NCI-H187 (cell line): ENCODE measurements at regions not wholly inside any gene's neighbourhood (a gene's known extent, or its start where the extent isn't known, plus 50 kb on each side); places are given as distances from the start of the nearest gene placed in this dataset.

ENCODE experiments used
- DNase-seq, 2 experiments: peaks; one replicate each; lab custom pipeline; 2025; lab: John Stamatoyannopoulos, UW

DNA sequence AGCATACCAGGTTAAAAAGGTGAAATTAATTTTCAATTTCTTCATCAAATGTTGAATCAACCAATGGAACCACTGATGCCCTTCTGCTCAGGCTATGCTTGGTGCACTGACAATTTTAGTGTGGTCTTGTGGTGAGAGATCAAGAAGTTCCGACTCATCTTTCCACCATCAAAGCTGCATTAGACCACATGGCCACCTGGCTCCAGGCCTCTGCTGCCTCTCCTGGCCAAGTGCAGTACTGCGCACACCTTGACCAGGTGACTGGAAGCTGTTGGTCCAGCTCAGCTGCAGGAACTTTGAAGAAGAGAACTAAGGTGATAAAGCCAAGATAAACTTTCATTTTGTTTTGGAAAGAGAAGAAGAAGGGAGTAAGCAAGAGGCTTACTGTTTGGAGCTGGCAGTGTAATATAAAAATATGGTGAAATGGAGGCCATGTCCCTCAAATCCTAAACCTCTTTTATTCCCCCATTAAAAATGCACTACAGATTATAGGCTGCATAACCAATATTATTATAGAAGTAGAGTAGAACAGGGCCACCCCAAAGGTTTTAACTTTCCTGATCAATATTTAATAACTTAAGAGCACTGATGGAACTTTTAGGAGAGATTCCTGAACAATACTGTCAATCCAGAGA lies 315.5 kb upstream of the C9orf72 start:
- DNase-seq: peak in 1 of 2 experiments; percentile 4

DNA sequence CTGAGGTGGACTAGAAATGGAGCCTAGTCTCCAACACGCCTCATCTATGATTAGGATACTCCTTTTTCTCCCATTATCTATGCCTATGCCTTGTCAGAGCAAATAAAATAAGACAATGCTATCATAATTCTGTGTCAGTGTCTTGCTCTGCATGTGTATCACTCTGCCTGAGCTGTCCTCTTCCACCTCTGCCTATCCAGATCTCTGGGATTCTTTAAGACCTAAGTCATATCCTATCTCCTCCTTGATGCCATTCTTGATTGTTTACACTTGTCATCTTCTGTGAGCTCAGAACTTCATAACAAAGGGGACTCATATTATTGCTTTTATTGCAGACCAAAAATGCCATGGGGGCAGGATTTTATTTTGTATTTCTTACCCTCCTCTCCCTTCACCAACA lies 351.2 kb upstream of the C9orf72 start:
- DNase-seq: no peak

DNA sequence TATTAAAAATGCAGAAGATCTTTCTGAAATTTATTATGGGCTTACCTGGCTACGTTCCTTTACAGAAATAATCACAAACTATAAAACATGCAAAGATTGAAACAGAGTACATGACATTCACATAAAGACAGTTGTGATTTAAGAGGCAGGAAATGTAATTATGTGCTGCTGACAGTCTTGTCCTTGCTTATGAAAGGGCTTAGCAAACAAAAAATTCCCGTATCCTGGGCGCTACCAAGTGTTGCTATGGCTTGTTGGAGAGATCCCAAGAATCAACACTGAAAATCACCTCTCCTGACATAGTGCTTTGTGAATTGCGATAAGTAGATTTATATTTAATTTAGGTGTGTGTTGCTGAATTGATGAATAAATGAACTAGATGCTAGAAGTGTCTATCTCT lies 352.5 kb upstream of the C9orf72 start:
- DNase-seq: no peak

DNA sequence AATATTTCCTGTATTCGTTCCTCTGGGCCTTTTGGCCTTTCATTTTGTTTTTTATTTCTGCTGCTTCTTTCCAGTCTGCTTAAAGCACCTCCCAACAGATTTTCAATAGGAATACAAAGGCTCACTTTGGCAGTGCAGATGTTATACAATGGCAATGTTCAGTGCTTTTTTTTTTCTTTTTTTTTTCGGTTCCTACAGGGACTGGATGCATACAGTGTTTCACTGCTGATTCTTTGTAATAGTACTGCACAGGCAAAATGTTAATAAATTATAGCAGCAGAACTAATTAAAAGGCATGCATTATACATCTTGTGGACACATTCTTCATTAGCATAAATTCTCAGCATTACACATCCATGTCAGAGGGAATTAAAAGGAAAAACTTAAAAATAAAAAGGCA lies 356.6 kb upstream of the C9orf72 start:
- DNase-seq: no peak

DNA sequence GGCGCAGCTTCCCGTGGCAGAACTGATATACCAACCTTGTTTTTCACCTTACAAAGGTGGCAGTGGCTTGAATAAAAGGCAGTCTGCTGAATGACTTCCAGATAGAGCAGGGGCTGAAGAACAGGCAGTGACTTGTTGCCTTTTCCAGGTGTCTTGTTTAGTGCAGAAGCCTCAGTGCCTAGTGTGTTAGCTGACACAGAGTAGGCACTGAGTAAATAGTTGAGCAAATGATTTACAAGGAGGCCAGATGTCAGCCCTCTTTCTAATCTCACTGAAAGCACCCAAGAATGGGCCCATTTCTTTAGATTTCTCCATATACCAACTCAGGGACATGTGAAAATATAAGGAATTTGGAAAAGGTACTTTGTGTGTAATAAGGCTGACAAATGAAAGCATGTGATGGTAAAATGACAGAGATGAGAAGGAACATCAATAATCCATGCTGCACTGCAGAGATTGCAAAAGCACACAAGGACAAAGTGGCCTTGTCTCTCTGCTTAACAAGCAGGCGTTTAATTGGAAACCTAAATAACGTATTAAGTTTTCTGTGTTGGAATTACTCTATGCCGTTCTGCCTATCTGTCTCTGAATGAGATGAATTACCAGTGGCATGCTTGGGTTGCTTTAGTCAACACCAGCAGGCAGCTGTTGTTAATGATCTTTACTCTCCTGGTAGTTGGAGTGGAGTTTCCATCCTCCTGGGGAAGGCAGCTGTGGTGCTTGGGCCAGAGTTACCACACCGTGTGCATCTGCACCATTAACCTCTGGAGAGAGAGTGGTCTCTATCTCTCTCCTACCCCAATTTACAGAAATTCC lies 360.1 kb upstream of the C9orf72 start:
- peak; percentile 48 to 80 for DNase-seq

DNA sequence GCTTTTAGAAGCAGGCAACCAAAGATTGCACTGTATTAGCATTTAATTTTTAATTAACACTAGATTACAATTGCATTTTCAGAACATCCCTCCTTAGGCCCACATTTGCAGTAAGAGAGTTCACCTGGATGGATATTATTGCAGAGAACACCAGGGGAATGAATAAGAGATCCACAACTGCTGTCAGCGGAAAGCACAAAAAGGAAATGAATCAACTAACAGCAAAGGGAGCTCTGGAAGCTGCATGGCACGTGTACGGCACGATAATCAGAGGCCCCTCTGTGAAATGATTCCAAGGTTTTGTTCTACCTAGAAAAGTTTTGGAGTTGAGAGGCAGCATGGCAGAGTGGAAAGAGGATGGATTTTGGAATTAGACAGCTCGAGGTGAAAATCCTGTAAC lies 361.2 kb upstream of the C9orf72 start:
- DNase-seq: no peak

DNA sequence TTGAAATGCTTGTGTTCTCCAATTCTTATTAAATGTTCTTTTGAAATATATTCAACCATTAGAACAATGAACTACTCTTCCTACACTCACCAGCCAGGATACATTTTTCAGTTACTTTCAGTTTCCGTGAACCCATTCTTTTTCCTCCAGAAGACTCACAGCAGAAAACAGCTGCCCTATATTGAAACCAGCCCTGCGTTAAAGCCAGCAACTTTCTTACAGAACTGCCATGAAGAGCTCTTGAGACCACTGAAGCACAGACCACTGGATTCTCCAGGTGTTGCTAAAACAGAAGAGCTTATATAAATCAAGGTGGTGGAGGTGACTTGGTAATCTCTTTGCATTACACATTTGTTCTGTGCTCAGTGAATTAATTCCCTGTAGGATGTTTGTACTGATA lies 365.9 kb upstream of the C9orf72 start:
- peak in 1 of 2 experiments; percentile 33 for DNase-seq

DNA sequence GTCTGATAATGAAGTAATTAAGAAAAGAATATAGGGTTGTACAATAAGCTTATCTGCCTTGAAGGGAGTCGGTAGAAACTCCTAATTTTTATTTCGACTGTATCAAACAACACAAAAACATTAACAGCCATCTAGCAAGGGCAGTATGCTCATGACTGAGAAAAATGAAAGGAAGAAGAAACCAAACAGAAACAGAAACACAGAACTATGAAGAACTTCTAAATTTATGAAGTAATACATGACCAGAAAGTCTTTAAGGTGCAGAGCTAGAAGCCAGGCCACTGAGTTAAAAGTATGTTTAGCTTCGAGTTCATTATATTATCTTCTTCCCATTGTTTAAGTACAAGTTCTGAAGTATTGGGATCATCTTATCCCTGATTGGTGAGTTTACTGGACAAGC lies 367.3 kb upstream of the C9orf72 start:
- DNase-seq: no peak

DNA sequence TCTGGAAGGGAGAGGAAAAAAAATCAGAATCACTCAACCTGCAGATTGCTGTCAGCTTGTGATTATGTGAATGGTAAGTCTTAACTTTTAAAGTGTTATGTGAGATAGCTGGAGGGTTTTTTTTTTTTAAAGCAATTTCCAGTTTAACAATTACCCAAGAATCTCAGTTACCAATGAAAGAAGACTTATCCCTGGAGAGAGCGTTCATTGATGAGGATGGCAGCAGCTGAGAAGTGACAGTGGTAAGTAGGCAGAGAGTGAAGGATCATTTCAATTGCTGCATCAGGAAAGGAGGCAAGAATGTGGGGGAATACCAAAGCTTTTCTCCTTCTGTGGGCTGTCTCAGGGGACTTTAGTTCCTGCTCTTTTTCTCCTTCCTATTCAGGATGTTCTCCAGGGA lies 370.2 kb upstream of the C9orf72 start:
- no peak for DNase-seq

DNA sequence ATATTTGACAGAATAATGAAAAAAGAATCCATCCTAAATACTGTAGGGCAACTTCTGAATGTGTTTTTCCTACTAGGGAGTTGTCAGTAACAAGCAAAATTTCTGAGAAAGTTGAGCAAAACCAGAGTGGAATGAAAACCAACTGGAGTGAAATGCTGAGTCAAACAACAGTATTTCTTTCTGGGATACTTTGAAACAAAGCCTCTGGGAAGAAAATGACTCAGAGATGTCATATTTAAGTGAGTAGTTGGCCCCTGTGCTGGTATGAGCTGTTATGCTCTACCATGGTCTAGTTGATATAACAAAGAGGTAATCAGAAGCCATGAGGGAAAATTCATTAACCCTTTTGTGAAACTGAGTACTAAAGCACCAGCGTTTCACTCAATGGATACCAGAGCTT lies 372.1 kb upstream of the C9orf72 start:
- DNase-seq: no peak

DNA sequence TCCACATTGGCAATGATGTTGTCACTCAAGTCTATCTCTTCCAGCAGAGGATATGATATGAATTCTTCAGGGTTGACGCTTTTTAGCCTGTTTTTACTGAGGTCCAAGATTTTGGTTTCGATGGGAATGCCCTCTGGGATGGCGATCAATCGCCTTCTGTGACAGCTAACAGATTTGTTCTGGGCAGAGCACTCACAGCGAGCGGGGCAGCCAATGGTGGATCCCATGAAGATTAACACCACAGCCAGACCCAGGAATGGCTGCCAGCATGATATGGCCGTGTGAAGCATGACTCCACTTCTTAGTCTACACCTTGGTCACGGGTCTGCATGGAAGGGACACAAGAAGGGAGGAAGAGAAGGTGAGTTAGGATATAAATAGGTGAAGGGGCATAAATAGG lies 377.1 kb upstream of the C9orf72 start:
- no peak for DNase-seq

DNA sequence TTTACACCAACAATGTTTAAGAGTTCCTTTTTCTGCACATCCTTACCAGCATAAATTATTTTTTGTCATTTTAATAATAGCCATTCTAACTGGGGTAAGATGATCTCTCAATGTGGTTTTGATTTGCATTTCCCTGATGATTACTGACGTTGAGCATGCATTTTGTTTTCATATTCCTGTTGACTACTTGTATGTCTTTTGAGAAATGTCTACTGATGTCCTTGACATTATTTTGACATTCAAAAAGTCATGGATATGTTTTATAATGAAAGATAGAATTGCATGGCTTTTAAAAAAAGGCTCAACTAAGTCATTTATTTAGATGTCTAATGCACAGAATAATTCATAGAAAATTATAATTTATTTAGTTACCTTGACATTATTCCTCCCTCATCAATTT lies 381.6 kb upstream of the C9orf72 start:
- no peak for DNase-seq

DNA sequence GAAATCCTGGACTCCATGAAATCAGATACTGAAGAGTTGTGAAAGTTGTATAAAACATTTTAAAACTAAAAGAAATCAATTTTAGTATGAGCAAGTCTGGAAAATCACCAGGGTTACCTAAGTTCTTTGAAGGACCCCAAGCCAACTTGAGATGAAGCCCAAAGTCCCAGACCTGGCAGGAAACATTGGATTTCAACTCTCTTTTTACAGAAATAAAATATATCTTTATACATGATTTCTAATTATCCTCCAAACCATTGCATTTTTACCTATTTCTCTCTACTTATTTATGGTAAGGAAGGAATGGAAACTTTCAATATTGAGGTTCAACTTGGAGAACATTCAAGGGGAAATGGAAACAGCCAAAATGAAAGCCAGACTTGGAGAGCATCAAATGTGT lies 390.6 kb upstream of the C9orf72 start:
- DNase-seq: no peak

DNA sequence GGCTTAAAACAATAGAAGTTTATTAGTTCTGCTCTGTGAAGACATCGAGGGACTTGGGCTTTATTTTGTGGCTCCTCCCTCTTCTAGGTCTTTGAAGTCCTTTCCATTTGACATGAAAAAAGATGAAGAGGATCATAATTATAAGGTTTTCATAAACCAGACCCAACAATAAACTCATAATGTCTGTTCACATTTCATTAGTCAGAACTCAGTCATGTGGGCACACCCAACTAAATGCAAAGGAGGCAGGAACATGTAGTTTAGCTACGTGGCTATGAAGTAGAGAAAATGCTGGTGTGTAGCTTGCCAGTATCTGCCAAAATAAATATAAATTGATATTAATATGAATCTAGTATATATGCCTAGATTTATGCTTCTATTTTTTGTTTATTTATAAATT lies 393.9 kb upstream of the C9orf72 start:
- no peak for DNase-seq

DNA sequence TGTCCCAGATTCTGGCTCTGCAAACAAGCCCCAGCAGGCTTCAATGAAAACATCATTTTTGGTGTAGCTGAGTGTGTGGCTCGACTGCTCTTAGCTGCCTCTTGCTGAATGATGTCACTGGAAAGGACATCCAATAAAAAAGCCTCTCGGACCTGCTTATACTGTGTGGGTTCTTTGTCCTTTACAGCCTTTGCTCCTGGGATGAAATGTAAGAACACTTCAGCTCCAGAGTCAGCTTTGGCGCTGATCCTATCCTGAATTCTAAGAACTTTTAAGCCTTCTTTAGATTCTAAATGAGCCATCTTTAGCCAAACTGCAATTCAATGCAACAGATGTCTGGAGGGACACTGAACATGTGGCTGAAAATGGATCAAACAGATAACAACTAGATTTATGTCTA lies 404.6 kb upstream of the C9orf72 start:
- no peak for DNase-seq

DNA sequence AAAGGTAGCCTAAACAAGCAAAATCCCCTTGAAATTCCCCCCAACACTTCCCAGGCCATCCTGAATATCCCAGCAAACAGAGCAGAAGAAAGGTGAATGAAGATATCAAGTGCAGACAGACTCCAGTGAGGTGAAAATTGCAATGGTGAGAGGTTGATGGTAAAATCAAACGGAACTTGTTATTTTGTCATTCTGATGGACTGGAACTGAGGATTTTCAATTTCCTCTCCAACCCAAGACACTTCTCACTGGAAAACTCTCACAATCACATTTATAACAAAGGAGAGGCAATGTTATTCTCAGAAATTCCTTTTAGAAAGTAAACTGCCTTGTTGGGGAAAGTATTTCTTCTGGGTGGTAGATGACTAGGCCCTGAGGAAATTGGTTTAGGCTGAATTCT lies 412.4 kb upstream of the C9orf72 start:
- DNase-seq: no peak

DNA sequence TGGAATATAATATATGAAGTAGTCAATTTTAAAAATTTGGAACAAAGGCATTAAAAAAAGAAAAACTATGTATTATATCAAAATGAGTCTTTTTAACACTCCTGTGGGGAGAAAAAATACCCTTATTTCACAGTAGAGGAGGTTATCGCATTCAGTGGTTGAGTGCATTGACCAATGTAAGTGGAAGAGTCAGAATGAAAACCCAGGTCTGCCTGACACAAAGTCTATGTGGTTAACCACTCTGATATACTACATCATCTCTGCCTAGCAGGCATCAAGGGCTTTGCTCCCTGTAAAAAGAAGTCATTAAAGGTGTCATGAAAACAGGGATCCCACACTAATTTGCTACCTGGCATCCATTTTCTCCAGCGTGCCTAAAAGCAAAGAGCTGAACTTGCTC lies 417.2 kb upstream of the C9orf72 start:
- DNase-seq: no peak

DNA sequence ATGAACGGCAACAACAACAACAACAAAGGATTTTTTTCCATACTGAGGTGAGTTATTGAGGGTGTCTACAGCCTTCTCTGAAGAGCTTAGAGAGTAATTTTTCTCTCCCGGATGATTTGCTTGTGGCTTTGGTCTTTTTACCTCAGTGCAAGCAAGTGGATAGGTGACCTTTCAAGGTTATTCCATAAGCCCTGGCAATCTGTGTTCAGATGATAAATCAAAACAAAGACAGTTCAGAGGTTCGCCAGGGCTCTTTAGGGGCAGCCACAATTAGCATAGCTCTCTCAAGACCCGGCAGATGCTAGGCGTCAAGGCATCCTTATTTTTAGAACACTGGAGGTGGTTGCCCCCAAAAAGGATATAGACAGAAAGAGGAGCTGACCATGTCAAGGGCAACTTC lies 417.9 kb upstream of the C9orf72 start:
- no peak for DNase-seq

DNA sequence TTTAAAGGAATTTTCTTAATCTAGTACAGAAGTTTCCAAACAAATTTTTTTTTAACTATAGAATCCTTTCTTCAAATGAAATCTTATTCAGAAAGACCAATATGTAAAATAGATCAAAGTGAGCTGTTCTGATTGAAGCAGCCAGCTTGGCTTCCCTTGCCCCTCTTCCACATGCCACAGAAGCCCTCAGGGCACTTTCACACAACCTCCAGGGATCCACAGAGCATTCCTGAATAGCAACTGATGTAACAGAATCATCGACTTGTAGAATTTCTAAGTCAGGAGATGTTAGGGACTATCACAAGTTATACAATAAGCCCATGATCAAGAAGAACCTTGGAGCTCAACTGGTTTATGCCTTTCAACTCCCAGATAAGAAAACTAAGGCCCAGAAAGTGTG lies 427.8 kb upstream of the C9orf72 start:
- no peak for DNase-seq

DNA sequence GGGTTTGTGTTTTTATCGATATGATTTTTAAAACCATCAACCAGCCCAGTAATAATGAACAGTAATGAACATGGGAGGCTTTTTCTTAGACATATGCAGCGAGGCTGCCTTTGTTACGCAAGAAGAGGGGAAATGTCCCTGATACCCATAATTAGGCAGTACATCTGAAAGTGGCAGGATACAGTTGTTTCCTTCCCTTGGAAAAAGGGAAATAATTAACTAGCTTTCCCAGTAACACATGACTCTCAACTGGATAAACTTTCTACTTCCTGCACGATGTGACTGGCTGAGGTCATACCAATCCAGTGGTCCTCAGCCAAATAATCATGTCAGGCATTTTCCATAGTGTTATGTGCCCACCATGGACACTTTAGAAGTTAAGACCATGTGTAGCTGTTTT lies 431.6 kb upstream of the C9orf72 start:
- no peak for DNase-seq

DNA sequence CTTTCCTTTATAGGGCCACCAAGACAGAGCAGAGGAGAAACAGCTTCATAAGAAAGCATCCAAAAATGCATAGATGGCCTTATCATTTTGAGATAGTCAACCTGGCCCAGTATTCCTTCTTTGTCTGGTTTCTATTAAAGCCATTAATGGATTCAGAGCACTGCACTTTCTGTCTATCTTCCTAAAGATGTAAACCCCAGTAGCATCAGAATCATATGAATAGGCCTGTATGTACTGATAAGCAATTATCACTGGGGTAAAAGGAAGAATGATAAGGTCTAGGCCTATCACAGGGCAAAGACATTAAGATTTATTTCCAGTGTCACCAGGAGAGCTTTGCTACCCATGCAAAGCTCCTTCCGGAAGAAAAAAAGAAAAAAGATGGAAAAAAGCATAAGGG lies 432.5 kb upstream of the C9orf72 start:
- no peak for DNase-seq

DNA sequence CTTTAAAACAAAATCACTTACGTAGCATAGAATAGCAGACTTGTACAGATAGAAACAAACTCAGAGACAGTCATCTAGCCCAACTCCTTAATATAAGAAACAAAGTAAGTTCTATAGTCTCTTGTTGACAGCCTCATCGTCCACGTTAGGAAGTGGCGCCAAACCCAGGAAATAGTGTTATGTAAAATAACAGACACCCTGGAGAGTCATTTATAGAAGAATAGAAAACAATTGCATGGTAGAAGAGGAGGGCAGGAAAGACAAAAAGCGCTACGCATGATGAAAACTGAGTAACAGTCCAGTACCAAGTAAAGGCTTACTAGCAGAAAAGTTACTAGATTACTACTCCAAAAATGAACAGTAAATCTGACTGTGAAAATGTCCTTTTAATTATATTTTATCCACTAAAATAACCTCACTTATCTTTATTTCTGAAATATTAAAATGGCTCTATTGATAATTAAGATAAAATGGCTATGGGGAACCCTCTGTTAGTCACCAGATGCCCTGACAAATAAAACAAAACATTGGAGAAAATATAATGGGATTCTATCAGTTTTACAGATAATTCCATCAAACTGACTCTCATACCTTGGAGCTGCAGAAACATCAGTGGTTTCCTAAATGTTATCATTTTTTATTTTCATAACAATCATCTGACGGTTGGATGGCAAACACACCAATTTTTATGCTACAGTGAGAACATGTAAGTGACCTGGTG lies 434.0 kb upstream of the C9orf72 start:
- DNase-seq: no peak

DNA sequence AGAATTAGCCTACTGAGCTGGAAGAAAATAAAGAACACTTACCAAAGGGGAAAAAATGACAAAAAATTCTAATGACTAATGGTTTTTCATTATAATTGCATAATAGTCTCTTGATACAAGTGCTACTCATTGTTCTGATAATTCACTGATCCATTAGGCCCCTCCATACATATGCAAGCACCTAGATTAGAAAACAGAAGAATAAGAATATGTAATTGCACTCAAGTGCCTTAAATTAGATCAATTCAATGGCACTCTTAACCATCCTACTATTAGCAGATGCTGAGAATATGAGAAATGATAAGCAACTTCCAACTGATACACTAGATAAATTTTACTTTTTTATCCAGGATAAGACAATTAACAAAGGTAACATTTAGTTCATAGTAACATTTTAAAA lies 440.9 kb upstream of the C9orf72 start:
- no peak for DNase-seq
